Pancreas (tissue), 10 donors: ENCODE measurements at regions not wholly inside any gene's neighbourhood (a gene's known extent, or its start where the extent isn't known, plus 50 kb on each side); places are given as distances from the start of the nearest gene placed in this dataset.

Source experiments
- ATAC-seq, 4 donors: fragments of 200-7000 bp; cut with Tn5 transposase; one replicate each; pipeline versions ENCODE4 v1.8.0 to v1.9.1; 2020; ENCODE audit warnings: mild to moderate bottlenecking in 4 of 4, moderate library complexity in 4 of 4
- DNase-seq, 6 donors: peaks; one replicate each; pipeline ENCODE4 v3.0.0-alpha.2; 2020
- FAIRE-seq: peaks from 2 replicates; lab custom pipeline; 2012; peaks lifted over from hg19 to GRCh38; lab: Jason Lieb, UNC
- H3K27ac ChIP-seq, 4 donors: fragments of 200-600 bp; sonication (generic); 1 replicate in 3 of 4; 2 replicates in 1 of 4; pipeline versions ENCODE4 v1.5.0 to v1.8.0; 2020
- H3K27me3 ChIP-seq, 4 donors: fragments of 200-600 bp; one replicate each; pipeline ENCODE4 v1.8.0; 2021
- H3K36me3 ChIP-seq, 3 donors: fragments of 200-600 bp; sonication (generic) in 1 of 3; one replicate each; pipeline versions ENCODE4 v1.5.0 to v1.8.0; 2020 to 2021
- H3K4me1 ChIP-seq, 3 donors: fragments of 200-600 bp; one replicate each; pipeline ENCODE4 v1.8.0; 2021
- H3K4me3 ChIP-seq, 4 donors: fragments of 200-600 bp; sonication (generic) in 2 of 4; one replicate each; pipeline versions ENCODE4 v1.5.0 to v1.8.0; 2020 to 2021
- H3K9me3 ChIP-seq, 4 donors: fragments of 200-600 bp; one replicate each; pipeline ENCODE4 v1.8.0; 2021
- WGBS, 2 donors: extraction: QIAGEN DNeasy Blood & Tissue Kit; methylation state at CpG; one replicate each; pipeline ENCODE4 v1.1.7; 2013; 5-methylcytosine and 5-hydroxymethylcytosine counted together
- intact Hi-C, 3 donors: fragments of 100-400 bp; cut with DNase I; formaldehyde crosslinking; loops; one replicate each; pipeline versions ENCODE4 v1.11.1 to v1.14.2; 2022
- TF ChIP-seq, protein P1 (sequence below), 4 donors: fragments of 200-600 bp; sonication (generic) in 3 of 4; IDR thresholded peaks; one replicate each; pipeline versions ENCODE4 v1.5.0 to v1.8.0; 2021; ENCODE audit warnings: antibody characterized with exemption in 4 of 4
- donor health status: healthy with polysubstance abuse.
- donor health status: DM: no; HTN: no; CAD: no; lungs with moderate emphysema.
- donor health status: DM: no; HTN: no; CAD: no.
- donor health status: control.
- donor health status: control.
- donor health status: Bipolar disorder and iron deficiency.
- donor health status: DM: yes; HTN: yes; CAD: no.
- donor health status: DM: no; HTN: no; CAD: no.
- donor health status: DM: no; HTN: no; CAD: no.
- donor health status: DM: yes; HTN: yes; CAD: no.

DNA sequence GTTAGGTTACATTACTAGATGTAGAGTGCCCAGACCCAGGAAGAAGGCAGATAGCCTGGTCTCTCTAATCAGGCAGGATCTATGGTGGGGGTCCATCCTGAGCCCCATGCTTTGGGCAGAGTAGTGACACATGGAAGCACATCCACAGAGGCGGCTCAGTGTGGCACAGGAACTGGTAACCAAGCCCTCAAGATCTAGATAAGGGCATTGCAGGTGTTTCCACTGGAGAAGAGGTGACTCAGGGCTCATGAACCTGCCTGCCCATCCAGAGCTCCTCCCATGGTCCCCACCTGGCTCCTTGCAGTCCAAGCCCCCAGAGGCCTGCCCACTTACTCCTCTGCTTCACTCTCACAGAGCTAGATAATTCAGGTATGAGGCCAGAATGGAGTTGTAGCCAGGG lies 62.0 kb upstream of the TMEM132E start:
- Histone ChIP-seq H3K27me3 (no peaks in the 10 kb centered on the region), H3K27ac (no peak overlapping the region), H3K4me1 (no peaks in the 10 kb centered on the region), H3K36me3 (no peaks in the 10 kb centered on the region), H3K9me3 (no peaks in the 10 kb centered on the region), H3K4me3 (no peak overlapping the region)
- intact Hi-C loops: no loop called here
- ATAC-seq (no peak), DNase-seq (no peak), FAIRE-seq (no peak)
- WGBS, 2 donors: 84 to 88% methylated on average over 1 of the region's 1 CpG
- TF ChIP-seq, protein P1, sequence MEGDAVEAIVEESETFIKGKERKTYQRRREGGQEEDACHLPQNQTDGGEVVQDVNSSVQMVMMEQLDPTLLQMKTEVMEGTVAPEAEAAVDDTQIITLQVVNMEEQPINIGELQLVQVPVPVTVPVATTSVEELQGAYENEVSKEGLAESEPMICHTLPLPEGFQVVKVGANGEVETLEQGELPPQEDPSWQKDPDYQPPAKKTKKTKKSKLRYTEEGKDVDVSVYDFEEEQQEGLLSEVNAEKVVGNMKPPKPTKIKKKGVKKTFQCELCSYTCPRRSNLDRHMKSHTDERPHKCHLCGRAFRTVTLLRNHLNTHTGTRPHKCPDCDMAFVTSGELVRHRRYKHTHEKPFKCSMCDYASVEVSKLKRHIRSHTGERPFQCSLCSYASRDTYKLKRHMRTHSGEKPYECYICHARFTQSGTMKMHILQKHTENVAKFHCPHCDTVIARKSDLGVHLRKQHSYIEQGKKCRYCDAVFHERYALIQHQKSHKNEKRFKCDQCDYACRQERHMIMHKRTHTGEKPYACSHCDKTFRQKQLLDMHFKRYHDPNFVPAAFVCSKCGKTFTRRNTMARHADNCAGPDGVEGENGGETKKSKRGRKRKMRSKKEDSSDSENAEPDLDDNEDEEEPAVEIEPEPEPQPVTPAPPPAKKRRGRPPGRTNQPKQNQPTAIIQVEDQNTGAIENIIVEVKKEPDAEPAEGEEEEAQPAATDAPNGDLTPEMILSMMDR (IDR thresholded peaks at IDR 0.05): no peak

DNA sequence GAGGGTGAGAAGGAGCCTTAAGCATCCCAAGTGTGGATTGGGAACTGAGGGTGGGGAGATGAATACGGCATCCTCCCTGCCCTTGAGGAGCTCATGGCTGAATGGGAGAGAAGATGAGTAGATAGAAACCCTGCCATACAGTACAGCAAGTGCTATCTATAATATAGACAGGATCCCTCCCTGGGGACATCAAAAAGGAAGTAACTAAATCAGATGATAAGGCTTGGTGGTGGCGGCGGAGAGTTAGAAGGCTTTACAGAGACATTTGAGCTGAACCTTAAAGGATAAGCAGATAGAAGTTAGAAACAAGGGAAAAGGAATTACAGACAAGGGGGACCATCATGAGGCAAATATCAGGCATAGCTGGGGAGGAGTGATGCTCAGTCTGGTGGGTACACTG lies 67.5 kb upstream of the TMEM132E start:
- no peak overlapping the region for H3K4me3 ChIP-seq
- no peaks in the 10 kb centered on the region for H3K36me3 ChIP-seq
- H3K27me3 ChIP-seq: no peaks in the 10 kb centered on the region
- no peak for DNase-seq
- ATAC-seq: no peak
- no peaks in the 10 kb centered on the region for H3K9me3 ChIP-seq
- H3K27ac ChIP-seq: no peak overlapping the region
- WGBS, 2 donors: 67 to 68% methylated on average over 3 of the region's 3 CpGs
- intact Hi-C loops: no loop called here
- no peaks in the 10 kb centered on the region for H3K4me1 ChIP-seq
- FAIRE-seq: no peak
- TF ChIP-seq, protein P1 (IDR thresholded peaks at IDR 0.05): no peak

DNA sequence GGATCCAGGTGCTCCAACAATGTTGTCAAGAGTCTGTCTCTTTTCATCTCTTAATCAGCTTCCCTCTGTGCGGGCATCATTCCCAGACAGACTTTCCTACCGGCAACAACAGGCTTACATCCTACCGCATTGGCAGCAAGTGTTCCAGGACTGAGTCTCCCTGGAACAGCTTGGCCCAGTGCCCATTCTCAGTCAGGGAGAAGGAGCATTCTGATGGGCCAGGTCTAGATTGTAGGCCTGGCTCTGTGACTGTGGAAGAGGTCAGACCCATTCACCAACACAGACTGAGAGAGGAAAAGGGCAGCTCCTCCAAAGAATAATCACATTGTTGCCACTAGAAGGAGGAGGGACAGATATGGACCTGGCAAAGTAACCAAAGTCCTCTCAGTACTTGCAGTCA lies 68.1 kb upstream of the TMEM132E start:
- Histone ChIP-seq H3K9me3 (no peaks in the 10 kb centered on the region), H3K4me1 (no peaks in the 10 kb centered on the region), H3K4me3 (no peak overlapping the region), H3K27ac (no peak overlapping the region), H3K36me3 (no peaks in the 10 kb centered on the region), H3K27me3 (no peaks in the 10 kb centered on the region)
- FAIRE-seq: no peak
- no peak for DNase-seq
- WGBS, 2 donors: 65 to 86% methylated on average over 3 of the region's 3 CpGs
- TF ChIP-seq, protein P1 (IDR thresholded peaks at IDR 0.05): no peak
- intact Hi-C loops: no loop called here
- ATAC-seq: no peak

DNA sequence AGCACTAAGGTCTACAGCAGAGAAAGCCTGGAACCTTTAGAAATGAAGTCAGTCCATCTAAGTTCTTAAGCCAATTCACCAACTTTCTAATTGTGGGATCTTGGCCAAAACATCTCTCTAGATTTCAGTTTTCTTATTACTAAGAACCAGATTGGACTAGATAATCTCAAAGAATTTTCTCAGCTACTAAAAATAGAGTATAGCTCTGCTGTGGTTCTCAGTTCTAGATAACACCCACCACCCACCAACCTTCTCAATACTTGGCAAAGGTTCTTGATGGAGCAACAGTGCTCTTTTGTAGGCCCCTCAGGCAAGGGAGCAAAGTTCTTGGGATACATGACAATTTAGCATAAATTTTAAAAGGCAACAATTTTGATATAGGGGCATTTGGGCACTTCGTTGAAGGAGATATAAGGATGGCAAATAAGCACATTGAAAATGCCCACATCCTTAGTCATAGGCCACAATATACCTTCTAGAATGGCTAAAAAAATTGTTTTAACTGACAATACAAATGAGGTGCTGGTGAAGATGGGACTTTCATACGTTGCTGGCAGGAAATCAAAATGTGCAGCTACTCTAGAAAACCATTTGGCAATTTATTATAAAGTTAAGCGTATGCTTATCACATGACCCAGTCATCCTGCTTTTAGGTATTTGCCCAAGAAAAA lies 74.4 kb upstream of the TMEM132E start:
- no peaks in the 10 kb centered on the region for H3K9me3 ChIP-seq
- H3K27ac ChIP-seq: no peak overlapping the region
- TF ChIP-seq, protein P1 (IDR thresholded peaks at IDR 0.05): no peak
- no peaks in the 10 kb centered on the region for H3K27me3 ChIP-seq
- DNase-seq (no peak), FAIRE-seq (no peak), ATAC-seq (no peak)
- no peaks in the 10 kb centered on the region for H3K4me1 ChIP-seq
- no peaks in the 10 kb centered on the region for H3K36me3 ChIP-seq
- no peak overlapping the region for H3K4me3 ChIP-seq
- WGBS, 2 donors: 45 to 48% methylated on average over 3 of the region's 3 CpGs
- intact Hi-C loops: no loop called here

DNA sequence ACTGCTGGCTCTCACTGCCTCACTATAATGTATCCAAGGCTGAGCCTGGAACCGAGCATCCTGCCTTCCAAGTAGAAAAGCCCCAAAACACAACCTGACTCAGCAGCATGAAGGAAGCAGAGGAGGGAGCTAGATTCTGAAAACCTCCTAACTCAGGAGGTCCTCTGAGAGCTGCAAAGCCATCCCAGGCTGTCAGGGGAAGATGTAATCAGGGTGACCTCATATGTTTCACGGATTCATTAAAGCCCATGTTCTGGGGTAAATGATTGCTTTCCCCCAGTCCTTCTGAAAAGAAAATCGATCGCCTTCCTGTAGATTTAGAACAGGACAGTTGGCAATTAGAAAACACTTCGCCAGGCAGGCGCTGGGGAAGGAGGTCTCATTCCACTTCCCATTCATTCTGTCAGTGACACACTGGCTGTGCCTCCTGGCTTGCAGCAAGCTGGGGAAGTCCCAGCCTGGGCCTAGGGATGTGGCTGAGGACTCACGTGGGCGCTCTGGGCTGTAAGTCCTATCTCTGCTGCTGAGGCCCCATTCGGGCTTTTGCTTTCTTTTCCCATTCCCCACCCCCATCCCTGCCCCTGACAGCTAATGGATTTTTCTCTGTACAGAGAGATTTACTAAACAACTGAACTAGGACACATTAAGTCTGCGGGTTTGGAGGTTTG lies 75.7 kb upstream of the TMEM132E start:
- Histone ChIP-seq H3K4me3 (no peak overlapping the region), H3K4me1 (no peaks in the 10 kb centered on the region), H3K36me3 (no peaks in the 10 kb centered on the region), H3K27ac (no peak overlapping the region), H3K27me3 (no peaks in the 10 kb centered on the region), H3K9me3 (no peaks in the 10 kb centered on the region)
- FAIRE-seq: no peak
- TF ChIP-seq, protein P1 (IDR thresholded peaks at IDR 0.05): no peak
- intact Hi-C loops: no loop called here
- ATAC-seq: peak in 3 of 4 donors; percentile 43 to 89 (median 72)
- 38 to 44% methylated on average over 10 of the region's 10 CpGs for WGBS, 2 donors
- peak in 1 of 6 donors; percentile 35 for DNase-seq
